ENCODE measurements at regions not wholly inside any gene's neighbourhood (a gene's known extent, or its start where the extent isn't known, plus 50 kb on each side); places are given as distances from the start of the nearest gene placed in this dataset.

- TF ChIP-seq OSR1 (CRISPR knock-in tag; IDR thresholded peaks at IDR 0.05) (no peak), TCF4 (CRISPR knock-in tag; IDR thresholded peaks at IDR 0.05; ENCODE audit: borderline replicate concordance) (no peak), CSRNP3 (CRISPR knock-in tag; IDR thresholded peaks at IDR 0.05) (no peak), ZFP3 (CRISPR knock-in tag; IDR thresholded peaks at IDR 0.05) (no peak), ZNF8 (CRISPR knock-in tag; IDR thresholded peaks at IDR 0.05) (no peak), GLIS3 (CRISPR knock-in tag; IDR thresholded peaks at IDR 0.05) (no peak), RARB (CRISPR knock-in tag; IDR thresholded peaks at IDR 0.05) (no peak), BACH2 (CRISPR knock-in tag; IDR thresholded peaks at IDR 0.05; ENCODE audit: borderline replicate concordance) (no peak), ZNF565 (CRISPR knock-in tag; conservative IDR thresholded peaks at IDR 0.05; ENCODE audit: low read depth) (no peak)
- TF ChIP-seq, protein P1, sequence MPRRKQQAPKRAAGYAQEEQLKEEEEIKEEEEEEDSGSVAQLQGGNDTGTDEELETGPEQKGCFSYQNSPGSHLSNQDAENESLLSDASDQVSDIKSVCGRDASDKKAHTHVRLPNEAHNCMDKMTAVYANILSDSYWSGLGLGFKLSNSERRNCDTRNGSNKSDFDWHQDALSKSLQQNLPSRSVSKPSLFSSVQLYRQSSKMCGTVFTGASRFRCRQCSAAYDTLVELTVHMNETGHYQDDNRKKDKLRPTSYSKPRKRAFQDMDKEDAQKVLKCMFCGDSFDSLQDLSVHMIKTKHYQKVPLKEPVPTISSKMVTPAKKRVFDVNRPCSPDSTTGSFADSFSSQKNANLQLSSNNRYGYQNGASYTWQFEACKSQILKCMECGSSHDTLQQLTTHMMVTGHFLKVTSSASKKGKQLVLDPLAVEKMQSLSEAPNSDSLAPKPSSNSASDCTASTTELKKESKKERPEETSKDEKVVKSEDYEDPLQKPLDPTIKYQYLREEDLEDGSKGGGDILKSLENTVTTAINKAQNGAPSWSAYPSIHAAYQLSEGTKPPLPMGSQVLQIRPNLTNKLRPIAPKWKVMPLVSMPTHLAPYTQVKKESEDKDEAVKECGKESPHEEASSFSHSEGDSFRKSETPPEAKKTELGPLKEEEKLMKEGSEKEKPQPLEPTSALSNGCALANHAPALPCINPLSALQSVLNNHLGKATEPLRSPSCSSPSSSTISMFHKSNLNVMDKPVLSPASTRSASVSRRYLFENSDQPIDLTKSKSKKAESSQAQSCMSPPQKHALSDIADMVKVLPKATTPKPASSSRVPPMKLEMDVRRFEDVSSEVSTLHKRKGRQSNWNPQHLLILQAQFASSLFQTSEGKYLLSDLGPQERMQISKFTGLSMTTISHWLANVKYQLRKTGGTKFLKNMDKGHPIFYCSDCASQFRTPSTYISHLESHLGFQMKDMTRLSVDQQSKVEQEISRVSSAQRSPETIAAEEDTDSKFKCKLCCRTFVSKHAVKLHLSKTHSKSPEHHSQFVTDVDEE (CRISPR knock-in tag; IDR thresholded peaks at IDR 0.05): no peak
- TF ChIP-seq, protein P2, sequence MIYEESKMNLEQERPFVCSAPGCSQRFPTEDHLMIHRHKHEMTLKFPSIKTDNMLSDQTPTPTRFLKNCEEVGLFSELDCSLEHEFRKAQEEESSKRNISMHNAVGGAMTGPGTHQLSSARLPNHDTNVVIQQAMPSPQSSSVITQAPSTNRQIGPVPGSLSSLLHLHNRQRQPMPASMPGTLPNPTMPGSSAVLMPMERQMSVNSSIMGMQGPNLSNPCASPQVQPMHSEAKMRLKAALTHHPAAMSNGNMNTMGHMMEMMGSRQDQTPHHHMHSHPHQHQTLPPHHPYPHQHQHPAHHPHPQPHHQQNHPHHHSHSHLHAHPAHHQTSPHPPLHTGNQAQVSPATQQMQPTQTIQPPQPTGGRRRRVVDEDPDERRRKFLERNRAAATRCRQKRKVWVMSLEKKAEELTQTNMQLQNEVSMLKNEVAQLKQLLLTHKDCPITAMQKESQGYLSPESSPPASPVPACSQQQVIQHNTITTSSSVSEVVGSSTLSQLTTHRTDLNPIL (CRISPR knock-in tag; IDR thresholded peaks at IDR 0.05; ENCODE audit: low read depth): no peak
Measured at GRCh38 chr14:46499521-46499920, 152.1 kb downstream of the RPL10L start.

Data from SK-N-SH treated with all-trans-retinoic acid at 6 μM for 48 hours (cell line).